ENCODE measurements at regions not wholly inside any gene's neighbourhood (a gene's known extent, or its start where the extent isn't known, plus 50 kb on each side); places are given as distances from the start of the nearest gene placed in this dataset.

DNA sequence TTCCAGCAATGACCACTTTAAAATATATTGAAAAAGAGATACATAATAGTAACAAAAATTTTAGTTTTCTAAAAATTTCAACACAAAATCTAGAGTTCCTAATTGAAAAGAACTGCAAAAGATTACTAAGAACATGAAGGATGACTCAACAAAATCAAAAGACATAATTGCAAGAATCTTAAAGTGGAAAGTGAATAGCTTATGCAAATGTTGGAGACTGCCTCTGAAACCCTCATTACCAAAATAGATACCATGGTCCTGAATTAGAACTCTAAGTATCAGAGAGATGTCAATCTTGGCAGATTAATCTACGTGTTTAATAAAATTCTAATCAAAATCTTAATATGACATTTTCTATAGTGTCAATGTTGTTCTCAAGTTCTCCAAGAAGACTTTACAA lies 60.7 kb upstream of the SGO1 start (continued):
- TF ChIP-seq FOS (IDR thresholded peaks at IDR 0.05; ENCODE audit: borderline replicate concordance, extremely low read depth, insufficient read length) (no peak), KDM1A (IDR thresholded peaks at IDR 0.05; ENCODE audit: borderline replicate concordance) (no peak), MTA2 (IDR thresholded peaks at IDR 0.05; ENCODE audit: low read depth) (peak; percentile 80), NFIC (IDR thresholded peaks at IDR 0.05; ENCODE audit: low read depth, low read length) (peak; percentile 26; the same call in 1 of the 2 replicates), NRF1 (conservative IDR thresholded peaks at IDR 0.05; ENCODE audit: low read depth, low read length) (no peak), PAX8 (IDR thresholded peaks at IDR 0.05) (no peak), KAT2A (conservative IDR thresholded peaks at IDR 0.05; ENCODE audit: control insufficient read depth, low read depth, low read length) (no peak), MYB (IDR thresholded peaks at IDR 0.05; ENCODE audit: borderline replicate concordance, low read depth, low read length) (no peak), ESRRA (IDR thresholded peaks at IDR 0.05; ENCODE audit: low read length) (no peak), POLR2AphosphoS2 (IDR thresholded peaks at IDR 0.05; ENCODE audit: low read depth, low read length) (no peak), NBN (IDR thresholded peaks at IDR 0.05) (no peak), ZSCAN29 (IDR thresholded peaks at IDR 0.05) (no peak), KLF5 (IDR thresholded peaks at IDR 0.05; ENCODE audit: partially characterized antibody) (no peak), RB1 (IDR thresholded peaks at IDR 0.05; ENCODE audit: borderline replicate concordance) (no peak)
- TF ChIP-seq, protein P1, sequence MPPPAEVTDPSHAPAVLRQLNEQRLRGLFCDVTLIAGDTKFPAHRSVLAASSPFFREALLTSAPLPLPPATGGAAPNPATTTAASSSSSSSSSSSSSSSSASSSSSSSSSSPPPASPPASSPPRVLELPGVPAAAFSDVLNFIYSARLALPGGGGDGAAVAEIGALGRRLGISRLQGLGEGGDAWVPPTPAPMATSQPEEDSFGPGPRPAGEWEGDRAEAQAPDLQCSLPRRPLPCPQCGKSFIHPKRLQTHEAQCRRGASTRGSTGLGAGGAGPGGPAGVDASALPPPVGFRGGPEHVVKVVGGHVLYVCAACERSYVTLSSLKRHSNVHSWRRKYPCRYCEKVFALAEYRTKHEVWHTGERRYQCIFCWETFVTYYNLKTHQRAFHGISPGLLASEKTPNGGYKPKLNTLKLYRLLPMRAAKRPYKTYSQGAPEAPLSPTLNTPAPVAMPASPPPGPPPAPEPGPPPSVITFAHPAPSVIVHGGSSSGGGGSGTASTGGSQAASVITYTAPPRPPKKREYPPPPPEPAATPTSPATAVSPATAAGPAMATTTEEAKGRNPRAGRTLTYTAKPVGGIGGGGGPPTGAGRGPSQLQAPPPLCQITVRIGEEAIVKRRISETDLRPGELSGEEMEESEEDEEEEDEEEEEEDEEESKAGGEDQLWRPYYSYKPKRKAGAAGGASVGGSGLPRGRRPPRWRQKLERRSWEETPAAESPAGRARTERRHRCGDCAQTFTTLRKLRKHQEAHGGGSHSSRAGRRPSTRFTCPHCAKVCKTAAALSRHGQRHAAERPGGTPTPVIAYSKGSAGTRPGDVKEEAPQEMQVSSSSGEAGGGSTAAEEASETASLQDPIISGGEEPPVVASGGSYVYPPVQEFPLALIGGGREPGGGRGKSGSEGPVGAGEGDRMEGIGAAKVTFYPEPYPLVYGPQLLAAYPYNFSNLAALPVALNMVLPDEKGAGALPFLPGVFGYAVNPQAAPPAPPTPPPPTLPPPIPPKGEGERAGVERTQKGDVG (CRISPR knock-in tag; IDR thresholded peaks at IDR 0.05), result no peak
- TF ChIP-seq, protein P2, sequence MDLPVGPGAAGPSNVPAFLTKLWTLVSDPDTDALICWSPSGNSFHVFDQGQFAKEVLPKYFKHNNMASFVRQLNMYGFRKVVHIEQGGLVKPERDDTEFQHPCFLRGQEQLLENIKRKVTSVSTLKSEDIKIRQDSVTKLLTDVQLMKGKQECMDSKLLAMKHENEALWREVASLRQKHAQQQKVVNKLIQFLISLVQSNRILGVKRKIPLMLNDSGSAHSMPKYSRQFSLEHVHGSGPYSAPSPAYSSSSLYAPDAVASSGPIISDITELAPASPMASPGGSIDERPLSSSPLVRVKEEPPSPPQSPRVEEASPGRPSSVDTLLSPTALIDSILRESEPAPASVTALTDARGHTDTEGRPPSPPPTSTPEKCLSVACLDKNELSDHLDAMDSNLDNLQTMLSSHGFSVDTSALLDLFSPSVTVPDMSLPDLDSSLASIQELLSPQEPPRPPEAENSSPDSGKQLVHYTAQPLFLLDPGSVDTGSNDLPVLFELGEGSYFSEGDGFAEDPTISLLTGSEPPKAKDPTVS (IDR thresholded peaks at IDR 0.05; ENCODE audit: low read depth, low read length), result no peak
- TF ChIP-seq, protein P3, sequence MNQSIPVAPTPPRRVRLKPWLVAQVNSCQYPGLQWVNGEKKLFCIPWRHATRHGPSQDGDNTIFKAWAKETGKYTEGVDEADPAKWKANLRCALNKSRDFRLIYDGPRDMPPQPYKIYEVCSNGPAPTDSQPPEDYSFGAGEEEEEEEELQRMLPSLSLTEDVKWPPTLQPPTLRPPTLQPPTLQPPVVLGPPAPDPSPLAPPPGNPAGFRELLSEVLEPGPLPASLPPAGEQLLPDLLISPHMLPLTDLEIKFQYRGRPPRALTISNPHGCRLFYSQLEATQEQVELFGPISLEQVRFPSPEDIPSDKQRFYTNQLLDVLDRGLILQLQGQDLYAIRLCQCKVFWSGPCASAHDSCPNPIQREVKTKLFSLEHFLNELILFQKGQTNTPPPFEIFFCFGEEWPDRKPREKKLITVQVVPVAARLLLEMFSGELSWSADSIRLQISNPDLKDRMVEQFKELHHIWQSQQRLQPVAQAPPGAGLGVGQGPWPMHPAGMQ (IDR thresholded peaks at IDR 0.05; ENCODE audit: borderline replicate concordance), result no peak
- TF ChIP-seq, protein P4, sequence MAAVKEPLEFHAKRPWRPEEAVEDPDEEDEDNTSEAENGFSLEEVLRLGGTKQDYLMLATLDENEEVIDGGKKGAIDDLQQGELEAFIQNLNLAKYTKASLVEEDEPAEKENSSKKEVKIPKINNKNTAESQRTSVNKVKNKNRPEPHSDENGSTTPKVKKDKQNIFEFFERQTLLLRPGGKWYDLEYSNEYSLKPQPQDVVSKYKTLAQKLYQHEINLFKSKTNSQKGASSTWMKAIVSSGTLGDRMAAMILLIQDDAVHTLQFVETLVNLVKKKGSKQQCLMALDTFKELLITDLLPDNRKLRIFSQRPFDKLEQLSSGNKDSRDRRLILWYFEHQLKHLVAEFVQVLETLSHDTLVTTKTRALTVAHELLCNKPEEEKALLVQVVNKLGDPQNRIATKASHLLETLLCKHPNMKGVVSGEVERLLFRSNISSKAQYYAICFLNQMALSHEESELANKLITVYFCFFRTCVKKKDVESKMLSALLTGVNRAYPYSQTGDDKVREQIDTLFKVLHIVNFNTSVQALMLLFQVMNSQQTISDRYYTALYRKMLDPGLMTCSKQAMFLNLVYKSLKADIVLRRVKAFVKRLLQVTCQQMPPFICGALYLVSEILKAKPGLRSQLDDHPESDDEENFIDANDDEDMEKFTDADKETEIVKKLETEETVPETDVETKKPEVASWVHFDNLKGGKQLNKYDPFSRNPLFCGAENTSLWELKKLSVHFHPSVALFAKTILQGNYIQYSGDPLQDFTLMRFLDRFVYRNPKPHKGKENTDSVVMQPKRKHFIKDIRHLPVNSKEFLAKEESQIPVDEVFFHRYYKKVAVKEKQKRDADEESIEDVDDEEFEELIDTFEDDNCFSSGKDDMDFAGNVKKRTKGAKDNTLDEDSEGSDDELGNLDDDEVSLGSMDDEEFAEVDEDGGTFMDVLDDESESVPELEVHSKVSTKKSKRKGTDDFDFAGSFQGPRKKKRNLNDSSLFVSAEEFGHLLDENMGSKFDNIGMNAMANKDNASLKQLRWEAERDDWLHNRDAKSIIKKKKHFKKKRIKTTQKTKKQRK (IDR thresholded peaks at IDR 0.05; ENCODE audit: low read depth, low read length), result no peak
- TF ChIP-seq, protein P5, sequence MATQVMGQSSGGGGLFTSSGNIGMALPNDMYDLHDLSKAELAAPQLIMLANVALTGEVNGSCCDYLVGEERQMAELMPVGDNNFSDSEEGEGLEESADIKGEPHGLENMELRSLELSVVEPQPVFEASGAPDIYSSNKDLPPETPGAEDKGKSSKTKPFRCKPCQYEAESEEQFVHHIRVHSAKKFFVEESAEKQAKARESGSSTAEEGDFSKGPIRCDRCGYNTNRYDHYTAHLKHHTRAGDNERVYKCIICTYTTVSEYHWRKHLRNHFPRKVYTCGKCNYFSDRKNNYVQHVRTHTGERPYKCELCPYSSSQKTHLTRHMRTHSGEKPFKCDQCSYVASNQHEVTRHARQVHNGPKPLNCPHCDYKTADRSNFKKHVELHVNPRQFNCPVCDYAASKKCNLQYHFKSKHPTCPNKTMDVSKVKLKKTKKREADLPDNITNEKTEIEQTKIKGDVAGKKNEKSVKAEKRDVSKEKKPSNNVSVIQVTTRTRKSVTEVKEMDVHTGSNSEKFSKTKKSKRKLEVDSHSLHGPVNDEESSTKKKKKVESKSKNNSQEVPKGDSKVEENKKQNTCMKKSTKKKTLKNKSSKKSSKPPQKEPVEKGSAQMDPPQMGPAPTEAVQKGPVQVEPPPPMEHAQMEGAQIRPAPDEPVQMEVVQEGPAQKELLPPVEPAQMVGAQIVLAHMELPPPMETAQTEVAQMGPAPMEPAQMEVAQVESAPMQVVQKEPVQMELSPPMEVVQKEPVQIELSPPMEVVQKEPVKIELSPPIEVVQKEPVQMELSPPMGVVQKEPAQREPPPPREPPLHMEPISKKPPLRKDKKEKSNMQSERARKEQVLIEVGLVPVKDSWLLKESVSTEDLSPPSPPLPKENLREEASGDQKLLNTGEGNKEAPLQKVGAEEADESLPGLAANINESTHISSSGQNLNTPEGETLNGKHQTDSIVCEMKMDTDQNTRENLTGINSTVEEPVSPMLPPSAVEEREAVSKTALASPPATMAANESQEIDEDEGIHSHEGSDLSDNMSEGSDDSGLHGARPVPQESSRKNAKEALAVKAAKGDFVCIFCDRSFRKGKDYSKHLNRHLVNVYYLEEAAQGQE (IDR thresholded peaks at IDR 0.05; ENCODE audit: low read depth, low read length), result no peak
